Choroid plexus epithelial cell (primary cell): ENCODE measurements at regions not wholly inside any gene's neighbourhood (a gene's known extent, or its start where the extent isn't known, plus 50 kb on each side); places are given as distances from the start of the nearest gene placed in this dataset.
"Not testable (repeated sequence)": the region's sequence is repeated elsewhere in the genome, so short reads cannot be mapped to it uniquely, and the experiment has no call there.

Source experiments
- DNase-seq: peaks from one replicate; pipeline ENCODE4 v3.0.0-alpha.2; 2010; ENCODE audit warnings: low read depth
- H3K4me3 ChIP-seq: 2 replicates; pipeline ENCODE4 v1.5.1; 2011; ENCODE audit warnings: low read depth, mild to moderate bottlenecking, control low read depth, low read length, moderate library complexity
- TF ChIP-seq, protein P1 (sequence below): conservative IDR thresholded peaks from 2 replicates; pipeline ENCODE4 v1.5.1; 2011; ENCODE audit warnings: low read depth, mild to moderate bottlenecking, control low read depth, inconsistent platforms, low read length, moderate library complexity

DNA sequence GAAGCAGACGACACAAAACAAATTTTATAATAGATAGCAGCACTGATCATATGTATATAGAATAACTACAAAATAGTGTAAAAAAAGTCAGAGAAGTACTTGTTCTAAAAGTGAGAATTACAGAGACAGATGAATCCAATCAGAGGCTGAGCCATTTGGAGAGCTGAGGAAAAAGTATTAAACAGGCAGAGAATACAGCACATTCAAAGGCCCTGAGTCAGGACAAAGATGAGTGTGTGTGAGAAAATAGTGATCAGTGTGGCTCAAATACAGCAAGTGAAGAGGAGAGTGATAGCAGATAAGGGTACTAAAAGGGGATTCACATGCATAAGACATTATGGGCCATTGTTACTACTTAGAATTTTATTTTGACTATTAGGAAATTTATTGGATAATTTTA lies 430.6 kb upstream of the BRINP3 start:
- peak; percentile 5 for DNase-seq
- no peak overlapping the region for H3K4me3 ChIP-seq
- TF ChIP-seq, protein P1, sequence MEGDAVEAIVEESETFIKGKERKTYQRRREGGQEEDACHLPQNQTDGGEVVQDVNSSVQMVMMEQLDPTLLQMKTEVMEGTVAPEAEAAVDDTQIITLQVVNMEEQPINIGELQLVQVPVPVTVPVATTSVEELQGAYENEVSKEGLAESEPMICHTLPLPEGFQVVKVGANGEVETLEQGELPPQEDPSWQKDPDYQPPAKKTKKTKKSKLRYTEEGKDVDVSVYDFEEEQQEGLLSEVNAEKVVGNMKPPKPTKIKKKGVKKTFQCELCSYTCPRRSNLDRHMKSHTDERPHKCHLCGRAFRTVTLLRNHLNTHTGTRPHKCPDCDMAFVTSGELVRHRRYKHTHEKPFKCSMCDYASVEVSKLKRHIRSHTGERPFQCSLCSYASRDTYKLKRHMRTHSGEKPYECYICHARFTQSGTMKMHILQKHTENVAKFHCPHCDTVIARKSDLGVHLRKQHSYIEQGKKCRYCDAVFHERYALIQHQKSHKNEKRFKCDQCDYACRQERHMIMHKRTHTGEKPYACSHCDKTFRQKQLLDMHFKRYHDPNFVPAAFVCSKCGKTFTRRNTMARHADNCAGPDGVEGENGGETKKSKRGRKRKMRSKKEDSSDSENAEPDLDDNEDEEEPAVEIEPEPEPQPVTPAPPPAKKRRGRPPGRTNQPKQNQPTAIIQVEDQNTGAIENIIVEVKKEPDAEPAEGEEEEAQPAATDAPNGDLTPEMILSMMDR = no peak

DNA sequence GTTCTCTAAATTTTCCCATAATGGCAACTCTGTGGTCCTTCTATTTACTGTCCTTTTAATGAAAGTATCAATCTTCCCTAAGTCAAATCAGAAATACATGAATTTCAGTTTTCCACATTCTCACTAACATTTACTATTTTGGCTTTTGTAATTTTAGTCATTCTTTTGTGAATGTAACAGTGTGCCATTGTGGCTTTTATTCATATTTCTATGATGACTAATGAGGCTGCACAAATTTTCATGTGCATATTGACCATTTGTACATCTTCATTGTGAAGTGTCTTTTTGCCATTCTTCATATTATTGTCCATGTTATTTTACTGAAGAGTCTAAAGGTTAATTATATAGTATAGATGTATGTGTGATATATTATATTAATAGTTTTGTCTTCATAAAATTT lies 431.0 kb upstream of the BRINP3 start:
- peak; percentile 52 for DNase-seq
- TF ChIP-seq, protein P1 = no peak
- no peak overlapping the region for H3K4me3 ChIP-seq

DNA sequence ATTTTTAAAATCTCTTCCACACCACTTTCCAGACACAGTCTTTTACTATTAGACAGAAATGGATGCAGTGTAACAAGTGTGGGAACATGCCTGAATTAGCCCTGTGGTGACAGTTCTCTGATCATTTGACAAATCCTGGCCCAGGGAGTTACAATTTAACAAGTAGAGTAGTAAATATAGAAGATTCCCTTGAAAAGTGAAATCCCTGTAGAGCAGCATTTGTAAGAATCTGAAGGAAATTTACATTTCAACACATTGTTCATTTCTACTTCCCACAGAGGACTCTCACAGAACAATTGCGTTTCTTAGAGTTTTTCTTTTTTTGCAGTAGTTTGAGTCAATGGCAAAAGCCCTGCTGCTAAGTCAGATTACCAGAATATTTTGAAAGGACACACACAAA lies 458.3 kb upstream of the BRINP3 start:
- TF ChIP-seq, protein P1 = no peak
- H3K4me3 ChIP-seq = no peak overlapping the region

GRCh38 chr1:190936337-190936736 lies 458.7 kb upstream of the BRINP3 start:
- no peak for DNase-seq
- TF ChIP-seq, protein P1 = no peak
- no peak overlapping the region for H3K4me3 ChIP-seq

More for the DNA sequence above, 458.3 kb upstream of the BRINP3 start:
- no peak for DNase-seq

DNA sequence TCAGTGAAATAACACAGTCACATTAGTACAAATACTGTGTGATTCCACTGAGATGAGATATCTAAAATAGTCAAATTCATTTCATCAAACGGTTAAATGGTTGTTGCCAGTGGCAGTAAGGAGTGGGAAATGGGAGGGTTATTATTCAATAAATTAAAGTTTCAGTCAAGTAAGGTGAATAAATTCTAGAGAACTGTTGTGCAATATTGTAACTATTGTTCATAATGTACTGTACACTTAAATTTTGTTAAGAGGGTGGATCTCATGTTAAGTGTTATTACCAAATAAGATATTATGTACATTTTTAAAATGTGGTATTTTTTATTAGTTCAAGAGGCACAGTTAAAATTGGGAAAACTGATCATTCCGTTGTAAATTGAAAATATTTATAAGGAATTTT lies 463.3 kb upstream of the BRINP3 start:
- no peak overlapping the region for H3K4me3 ChIP-seq
- DNase-seq = no peak
- TF ChIP-seq, protein P1 = no peak

GRCh38 chr1:190942475-190942874 lies 464.8 kb upstream of the BRINP3 start:
- no peak overlapping the region for H3K4me3 ChIP-seq
- TF ChIP-seq, protein P1 = no peak
- DNase-seq = no peak

DNA sequence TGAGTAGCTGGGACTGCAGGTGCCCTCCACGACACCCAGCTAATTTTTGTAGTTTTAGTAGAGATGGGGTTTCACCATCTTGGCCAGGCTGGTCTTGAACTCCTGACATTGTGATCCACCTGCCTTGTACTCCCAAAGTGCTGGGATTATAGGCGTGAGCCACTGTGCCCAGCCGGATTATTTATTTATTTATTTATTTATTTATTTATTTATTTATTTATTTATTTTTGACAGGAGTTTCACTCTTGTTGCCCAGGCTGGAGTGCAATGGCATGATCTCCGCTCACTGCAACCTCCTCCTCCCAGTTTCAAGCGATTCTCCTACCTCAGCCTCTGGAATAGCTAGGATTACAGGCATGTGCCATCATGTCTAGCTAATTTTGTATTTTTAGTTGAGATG lies 466.1 kb upstream of the BRINP3 start:
- not testable (repeated sequence) for DNase-seq, H3K4me3 ChIP-seq

- DNase-seq = no peak
- H3K4me3 ChIP-seq = no peak overlapping the region
- TF ChIP-seq, protein P1 = no peak
These were observed 472.3 kb upstream of the BRINP3 start for GRCh38 chr1:190949939-190950338.
